ENCODE measurements at regions not wholly inside any gene's neighbourhood (a gene's known extent, or its start where the extent isn't known, plus 50 kb on each side); places are given as distances from the start of the nearest gene placed in this dataset.

DNA sequence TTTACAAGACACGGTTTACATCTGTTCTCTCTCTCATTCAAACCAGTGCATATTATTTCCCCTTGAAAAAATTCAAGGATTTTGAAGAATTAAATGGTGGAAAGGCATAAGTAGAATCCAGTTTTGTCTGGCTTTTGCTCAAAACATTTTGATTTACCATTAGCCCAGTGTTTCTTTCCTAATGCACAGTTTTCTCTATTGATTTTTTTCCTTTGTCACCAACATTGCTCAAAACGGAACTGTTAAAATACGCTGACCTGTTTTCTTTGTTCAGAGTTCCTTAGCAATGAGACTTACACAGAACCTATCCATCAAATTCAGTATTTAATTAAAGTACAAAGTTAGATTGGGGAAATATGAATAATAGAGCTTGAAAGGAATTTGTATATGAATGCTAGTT lies 162.4 kb downstream of the S1PR1 start:
- H3K4me1 ChIP-seq, result no peaks in the 10 kb centered on the region
- no peaks in the 10 kb centered on the region for H3K9me3 ChIP-seq
- WGBS, 2 donors, result 70 to 90% methylated on average over 3 of the region's 3 CpGs
- DNase-seq, result no peak
- TF ChIP-seq, protein P1, sequence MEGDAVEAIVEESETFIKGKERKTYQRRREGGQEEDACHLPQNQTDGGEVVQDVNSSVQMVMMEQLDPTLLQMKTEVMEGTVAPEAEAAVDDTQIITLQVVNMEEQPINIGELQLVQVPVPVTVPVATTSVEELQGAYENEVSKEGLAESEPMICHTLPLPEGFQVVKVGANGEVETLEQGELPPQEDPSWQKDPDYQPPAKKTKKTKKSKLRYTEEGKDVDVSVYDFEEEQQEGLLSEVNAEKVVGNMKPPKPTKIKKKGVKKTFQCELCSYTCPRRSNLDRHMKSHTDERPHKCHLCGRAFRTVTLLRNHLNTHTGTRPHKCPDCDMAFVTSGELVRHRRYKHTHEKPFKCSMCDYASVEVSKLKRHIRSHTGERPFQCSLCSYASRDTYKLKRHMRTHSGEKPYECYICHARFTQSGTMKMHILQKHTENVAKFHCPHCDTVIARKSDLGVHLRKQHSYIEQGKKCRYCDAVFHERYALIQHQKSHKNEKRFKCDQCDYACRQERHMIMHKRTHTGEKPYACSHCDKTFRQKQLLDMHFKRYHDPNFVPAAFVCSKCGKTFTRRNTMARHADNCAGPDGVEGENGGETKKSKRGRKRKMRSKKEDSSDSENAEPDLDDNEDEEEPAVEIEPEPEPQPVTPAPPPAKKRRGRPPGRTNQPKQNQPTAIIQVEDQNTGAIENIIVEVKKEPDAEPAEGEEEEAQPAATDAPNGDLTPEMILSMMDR (IDR thresholded peaks at IDR 0.05), result no peak
- no peak for TF ChIP-seq POLR2A (IDR thresholded peaks at IDR 0.05)
- no peak overlapping the region for H3K4me3 ChIP-seq
- no peaks in the 10 kb centered on the region for H3K27me3 ChIP-seq
- no peaks in the 10 kb centered on the region for H3K36me3 ChIP-seq (ENCODE audit: low read depth, missing control alignments)
- H3K27ac ChIP-seq, result no peak overlapping the region
- intact Hi-C loops (cut with DNase I; ENCODE audit: low total_unique reads), result no loop called here

DNA sequence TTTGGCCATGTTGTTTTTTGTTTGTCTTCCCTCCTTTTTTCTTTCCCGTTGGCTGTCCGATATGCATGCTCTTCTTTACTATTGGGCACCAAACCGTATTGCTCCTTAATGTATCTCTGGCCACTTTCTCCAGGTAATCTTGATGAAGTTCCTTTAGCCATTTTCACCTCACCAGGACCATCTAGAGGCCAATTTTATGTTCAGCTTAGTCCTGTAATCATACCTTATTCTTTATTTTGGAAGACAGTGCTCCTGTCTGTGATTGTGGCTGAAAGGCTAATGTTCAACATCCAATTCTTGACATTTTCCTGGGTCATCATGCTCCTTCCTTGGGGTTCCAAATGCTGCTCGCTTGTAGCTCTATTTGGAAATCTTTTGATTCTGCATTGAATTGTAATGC lies 169.5 kb downstream of the S1PR1 start:
- intact Hi-C loops (cut with DNase I; ENCODE audit: low total_unique reads), result no loop called here
- DNase-seq, result no peak
- Histone ChIP-seq H3K4me3 (no peak overlapping the region), H3K9me3 (no peaks in the 10 kb centered on the region), H3K36me3 (ENCODE audit: low read depth, missing control alignments) (no peaks in the 10 kb centered on the region), H3K27ac (no peak overlapping the region), H3K27me3 (no peaks in the 10 kb centered on the region), H3K4me1 (no peaks in the 10 kb centered on the region)
- no peak for TF ChIP-seq POLR2A (IDR thresholded peaks at IDR 0.05)
- TF ChIP-seq, protein P1 (IDR thresholded peaks at IDR 0.05), result no peak
- WGBS, 2 donors, result 93 to 96% methylated on average over 4 of the region's 4 CpGs

DNA sequence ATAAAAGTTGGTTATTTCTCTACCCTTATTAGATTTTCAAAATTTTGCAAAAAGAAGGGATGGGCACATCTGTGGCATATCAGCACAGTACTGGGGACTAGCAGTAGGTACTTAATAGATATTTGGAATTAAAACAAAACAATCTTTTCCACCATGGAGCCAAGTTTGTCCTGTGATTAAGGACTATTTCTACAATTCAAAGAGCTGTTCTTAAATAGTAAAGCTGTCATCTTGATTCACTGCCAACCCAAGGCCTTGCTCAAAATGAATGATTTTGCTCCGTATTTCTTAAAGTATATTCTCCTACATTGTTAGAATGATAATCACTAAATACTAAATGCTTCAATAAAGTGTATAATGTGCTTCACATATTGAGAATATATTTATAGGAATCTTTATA lies 169.9 kb downstream of the S1PR1 start:
- H3K9me3 ChIP-seq, result no peaks in the 10 kb centered on the region
- H3K27ac ChIP-seq, result no peak overlapping the region
- TF ChIP-seq, protein P1 (IDR thresholded peaks at IDR 0.05), result no peak
- no peak for TF ChIP-seq POLR2A (IDR thresholded peaks at IDR 0.05)
- intact Hi-C loops (cut with DNase I; ENCODE audit: low total_unique reads), result no loop called here
- no peaks in the 10 kb centered on the region for H3K36me3 ChIP-seq (ENCODE audit: low read depth, missing control alignments)
- H3K27me3 ChIP-seq, result no peaks in the 10 kb centered on the region
- DNase-seq, result no peak
- no peak overlapping the region for H3K4me3 ChIP-seq
- no peaks in the 10 kb centered on the region for H3K4me1 ChIP-seq
- 65 to 73% methylated on average over 1 of the region's 1 CpG for WGBS, 2 donors

DNA sequence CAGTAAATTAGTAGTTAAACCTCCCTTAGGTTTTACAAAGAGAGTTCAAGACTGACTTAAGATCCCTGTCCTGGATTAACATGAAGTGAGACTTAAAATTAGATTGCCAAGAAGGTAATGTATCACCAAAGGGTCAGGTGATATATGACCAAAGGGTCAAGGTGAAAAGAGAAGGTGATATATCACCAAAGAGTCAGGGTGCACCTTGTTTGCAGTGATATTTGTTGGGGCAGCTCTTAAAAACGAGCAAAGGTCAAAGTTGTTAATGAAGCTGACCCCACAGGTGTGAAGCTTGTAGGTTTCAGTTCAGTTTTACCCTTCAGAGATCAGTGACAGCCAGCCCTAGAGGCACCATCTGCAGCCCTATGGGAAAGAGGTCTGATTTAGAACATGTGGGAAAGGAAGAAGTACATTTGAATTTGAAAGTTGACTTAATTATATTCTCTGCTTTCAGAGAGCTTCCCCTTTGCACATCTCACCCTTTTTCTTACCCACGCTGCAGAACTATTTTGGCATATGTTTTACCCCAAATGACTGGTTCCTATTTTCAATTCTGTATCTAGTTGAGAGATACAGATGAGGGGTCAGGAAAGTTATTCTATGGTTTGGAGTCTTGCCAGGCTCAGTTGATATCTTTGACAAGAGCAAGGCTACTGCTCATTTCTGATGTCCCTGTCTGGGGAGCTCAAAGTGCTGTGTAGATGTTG lies 170.8 kb downstream of the S1PR1 start:
- Histone ChIP-seq H3K4me1 (no peaks in the 10 kb centered on the region), H3K27ac (no peak overlapping the region), H3K27me3 (no peaks in the 10 kb centered on the region), H3K4me3 (no peak overlapping the region), H3K36me3 (ENCODE audit: low read depth, missing control alignments) (no peaks in the 10 kb centered on the region), H3K9me3 (no peaks in the 10 kb centered on the region)
- TF ChIP-seq, protein P1 (IDR thresholded peaks at IDR 0.05), result no peak
- TF ChIP-seq POLR2A (IDR thresholded peaks at IDR 0.05), result no peak
- no peak for DNase-seq
- intact Hi-C loops (cut with DNase I; ENCODE audit: low total_unique reads), result no loop called here
- 59 to 61% methylated on average over 2 of the region's 2 CpGs for WGBS, 2 donors
